ENCODE measurements at regions not wholly inside any gene's neighbourhood (a gene's known extent, or its start where the extent isn't known, plus 50 kb on each side); places are given as distances from the start of the nearest gene placed in this dataset.
A peak's percentile ranks its signal among the peaks of the same experiment; 100 is the strongest.

DNA sequence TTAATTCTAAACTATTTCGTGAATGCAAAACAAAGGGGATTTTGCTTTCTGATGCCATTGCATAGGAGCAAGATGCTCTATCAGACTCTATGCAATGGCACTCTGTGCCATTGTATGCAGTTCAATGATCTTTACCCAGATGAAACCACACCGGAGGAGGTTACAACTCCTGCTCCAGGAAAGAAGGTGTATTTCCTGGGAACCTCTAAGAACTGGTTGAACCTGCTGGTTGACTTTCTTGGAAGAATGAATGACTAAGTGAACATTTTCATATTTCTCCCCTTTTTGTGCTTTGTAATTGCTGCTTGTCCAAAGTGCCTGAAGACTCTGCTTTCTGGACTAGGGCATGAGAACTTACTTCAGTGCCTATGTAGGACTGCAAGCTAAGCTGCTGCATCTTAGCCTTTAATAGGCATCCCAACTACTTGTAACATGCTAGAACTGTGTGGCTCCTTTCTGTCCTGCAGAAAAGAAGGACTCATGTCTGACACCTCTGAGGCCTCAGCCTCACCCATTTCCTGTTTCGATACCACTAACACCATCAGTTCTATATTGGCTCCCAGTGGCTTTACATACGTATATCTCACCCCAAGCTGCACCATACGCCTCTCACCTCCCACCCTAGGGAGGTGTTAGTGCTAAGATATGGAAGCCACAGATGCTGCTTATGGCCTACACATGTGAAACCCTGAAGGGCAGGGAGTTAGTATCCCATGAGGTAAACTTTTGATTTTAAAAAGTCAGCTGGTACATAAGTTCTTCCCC is 193.5 kb upstream of the CNOT2 start:
- Mint-ChIP-seq H3K36me3 (ENCODE audit: low read depth) (peaks cover 2% of the 10 kb centered on the region), H3K4me1 (ENCODE audit: low read depth) (peaks cover 9% of the 10 kb centered on the region), H3K27ac (no peak overlapping the region), H3K4me3 (no peak overlapping the region), H3K9me3 (no peaks in the 10 kb centered on the region), H3K27me3 (ENCODE audit: low read depth) (no peaks in the 10 kb centered on the region)
- DNase-seq (ENCODE audit: low spot score): peak; percentile 21

DNA sequence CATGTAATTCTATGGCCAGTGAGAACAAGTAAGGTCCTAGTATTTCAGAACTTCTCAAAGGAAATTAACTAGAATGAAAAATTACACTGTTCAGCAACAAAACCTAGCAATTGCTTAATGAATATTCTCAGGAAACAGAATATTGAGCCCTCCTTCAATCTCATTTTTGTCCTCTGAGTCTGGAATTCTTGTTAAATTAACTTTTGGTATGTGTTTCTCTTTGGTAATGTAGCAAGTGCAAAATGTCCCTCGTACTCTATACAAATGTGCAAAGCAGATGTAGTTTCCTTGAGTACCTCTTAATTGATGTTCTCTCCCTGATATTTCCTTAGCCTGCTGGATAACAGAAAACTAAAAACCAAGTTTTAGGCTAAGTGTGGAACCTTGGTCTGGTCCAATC is 190.8 kb upstream of the CNOT2 start:
- no peak overlapping the region for H3K4me3 Mint-ChIP-seq
- no peaks in the 10 kb centered on the region for H3K9me3 Mint-ChIP-seq
- peaks cover 2% of the 10 kb centered on the region for H3K36me3 Mint-ChIP-seq (ENCODE audit: low read depth)
- peaks cover 9% of the 10 kb centered on the region for H3K4me1 Mint-ChIP-seq (ENCODE audit: low read depth)
- no peaks in the 10 kb centered on the region for H3K27me3 Mint-ChIP-seq (ENCODE audit: low read depth)
- no peak overlapping the region for H3K27ac Mint-ChIP-seq
- no peak for DNase-seq (ENCODE audit: low spot score)

DNA sequence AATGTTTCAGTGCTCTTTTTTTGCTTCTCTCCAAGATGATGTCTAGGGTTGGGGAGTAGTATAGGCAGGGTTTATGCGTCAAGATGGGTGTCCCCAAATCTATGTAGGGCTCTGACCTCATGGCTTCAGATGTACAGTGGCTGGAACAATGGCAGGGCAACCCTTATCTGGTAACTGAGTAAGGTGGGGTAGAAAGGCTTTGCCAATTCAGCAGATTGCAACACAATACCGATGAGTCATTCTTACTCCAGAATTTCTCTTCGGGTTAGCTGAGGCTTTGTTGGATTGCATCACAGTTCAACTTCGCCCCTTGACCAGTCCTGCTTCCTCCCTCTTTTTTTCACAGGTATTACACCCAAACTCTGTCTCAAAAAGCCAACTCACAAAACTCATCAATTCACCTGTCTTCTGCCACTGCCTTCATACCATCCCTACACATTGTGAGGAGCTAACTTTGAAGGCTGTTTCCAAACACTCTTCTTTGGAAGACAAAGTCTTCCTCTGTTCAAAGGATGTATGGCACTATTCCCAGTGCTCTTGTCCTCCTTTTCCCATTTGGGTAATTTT is 190.2 kb upstream of the CNOT2 start:
- H3K9me3 Mint-ChIP-seq: no peaks in the 10 kb centered on the region
- H3K4me1 Mint-ChIP-seq (ENCODE audit: low read depth): peaks cover 9% of the 10 kb centered on the region
- no peak overlapping the region for H3K4me3 Mint-ChIP-seq
- no peak for DNase-seq (ENCODE audit: low spot score)
- no peak overlapping the region for H3K27ac Mint-ChIP-seq
- no peaks in the 10 kb centered on the region for H3K27me3 Mint-ChIP-seq (ENCODE audit: low read depth)
- peaks cover 2% of the 10 kb centered on the region for H3K36me3 Mint-ChIP-seq (ENCODE audit: low read depth)

DNA sequence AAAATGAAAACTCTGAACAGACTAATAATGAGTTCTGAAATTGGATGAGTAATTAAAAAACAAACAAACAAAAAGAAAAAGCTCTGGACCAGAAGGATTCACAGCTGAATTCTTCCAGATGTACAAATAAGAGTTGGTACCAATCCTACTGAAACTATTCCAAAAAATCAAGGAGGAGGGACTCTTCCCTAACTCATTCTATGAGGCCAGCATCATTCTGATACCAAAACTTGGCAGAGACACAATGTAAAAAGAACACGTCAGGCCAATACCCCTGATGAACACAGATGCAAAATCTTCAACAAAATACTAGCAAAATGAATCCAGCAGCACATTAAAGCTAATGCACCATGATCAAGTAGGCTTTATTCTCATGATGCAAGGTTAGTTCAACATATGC is 183.9 kb upstream of the CNOT2 start:
- H3K4me1 Mint-ChIP-seq (ENCODE audit: low read depth): no peaks in the 10 kb centered on the region
- no peaks in the 10 kb centered on the region for H3K36me3 Mint-ChIP-seq (ENCODE audit: low read depth)
- no peaks in the 10 kb centered on the region for H3K27me3 Mint-ChIP-seq (ENCODE audit: low read depth)
- no peaks in the 10 kb centered on the region for H3K9me3 Mint-ChIP-seq
- no peak for DNase-seq (ENCODE audit: low spot score)
- no peak overlapping the region for H3K4me3 Mint-ChIP-seq
- H3K27ac Mint-ChIP-seq: no peak overlapping the region

DNA sequence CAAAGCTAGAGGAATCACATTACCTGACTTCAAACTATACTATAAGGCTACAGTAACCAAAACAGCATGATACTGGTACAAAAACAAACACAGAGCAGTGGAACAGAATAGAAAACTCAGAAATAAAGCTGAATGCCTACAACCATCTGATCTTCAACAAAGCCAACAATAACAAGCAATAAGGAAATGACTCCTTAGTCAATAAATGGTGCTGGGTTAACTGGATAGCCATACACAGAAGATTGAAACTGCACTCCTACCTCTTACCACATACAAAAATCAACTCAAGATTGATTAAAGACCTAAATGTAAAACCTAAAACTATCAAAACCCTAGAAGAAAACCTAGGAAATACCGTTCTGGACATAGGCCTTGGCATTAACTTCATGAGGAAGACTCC is 182.6 kb upstream of the CNOT2 start:
- Mint-ChIP-seq H3K4me1 (ENCODE audit: low read depth) (no peaks in the 10 kb centered on the region), H3K27ac (no peak overlapping the region), H3K4me3 (no peak overlapping the region), H3K9me3 (no peaks in the 10 kb centered on the region), H3K36me3 (ENCODE audit: low read depth) (no peaks in the 10 kb centered on the region), H3K27me3 (ENCODE audit: low read depth) (no peaks in the 10 kb centered on the region)
- DNase-seq (ENCODE audit: low spot score): no peak

DNA sequence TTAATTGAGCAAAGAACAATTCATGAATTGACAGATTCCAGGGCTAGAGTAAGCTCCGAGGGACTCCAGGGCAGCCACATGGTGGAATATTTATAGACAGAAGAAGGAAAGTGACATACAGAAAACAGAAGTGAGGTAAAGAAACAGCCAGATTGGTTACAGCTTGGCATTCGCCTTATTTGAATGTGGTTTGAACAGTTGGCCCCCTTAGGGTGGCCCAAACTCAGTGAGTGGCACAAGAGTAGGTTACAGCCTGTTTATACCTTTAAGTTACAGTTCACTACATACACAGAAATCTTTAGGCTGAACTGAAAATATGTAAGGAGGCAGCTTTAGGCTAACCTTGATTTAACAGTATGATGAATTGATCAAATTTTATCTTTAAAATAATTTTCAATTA is 174.5 kb upstream of the CNOT2 start:
- Mint-ChIP-seq H3K4me1 (ENCODE audit: low read depth) (no peaks in the 10 kb centered on the region), H3K9me3 (no peaks in the 10 kb centered on the region), H3K27me3 (ENCODE audit: low read depth) (no peaks in the 10 kb centered on the region), H3K27ac (no peak overlapping the region), H3K36me3 (ENCODE audit: low read depth) (no peaks in the 10 kb centered on the region), H3K4me3 (no peak overlapping the region)
- DNase-seq (ENCODE audit: low spot score): no peak

DNA sequence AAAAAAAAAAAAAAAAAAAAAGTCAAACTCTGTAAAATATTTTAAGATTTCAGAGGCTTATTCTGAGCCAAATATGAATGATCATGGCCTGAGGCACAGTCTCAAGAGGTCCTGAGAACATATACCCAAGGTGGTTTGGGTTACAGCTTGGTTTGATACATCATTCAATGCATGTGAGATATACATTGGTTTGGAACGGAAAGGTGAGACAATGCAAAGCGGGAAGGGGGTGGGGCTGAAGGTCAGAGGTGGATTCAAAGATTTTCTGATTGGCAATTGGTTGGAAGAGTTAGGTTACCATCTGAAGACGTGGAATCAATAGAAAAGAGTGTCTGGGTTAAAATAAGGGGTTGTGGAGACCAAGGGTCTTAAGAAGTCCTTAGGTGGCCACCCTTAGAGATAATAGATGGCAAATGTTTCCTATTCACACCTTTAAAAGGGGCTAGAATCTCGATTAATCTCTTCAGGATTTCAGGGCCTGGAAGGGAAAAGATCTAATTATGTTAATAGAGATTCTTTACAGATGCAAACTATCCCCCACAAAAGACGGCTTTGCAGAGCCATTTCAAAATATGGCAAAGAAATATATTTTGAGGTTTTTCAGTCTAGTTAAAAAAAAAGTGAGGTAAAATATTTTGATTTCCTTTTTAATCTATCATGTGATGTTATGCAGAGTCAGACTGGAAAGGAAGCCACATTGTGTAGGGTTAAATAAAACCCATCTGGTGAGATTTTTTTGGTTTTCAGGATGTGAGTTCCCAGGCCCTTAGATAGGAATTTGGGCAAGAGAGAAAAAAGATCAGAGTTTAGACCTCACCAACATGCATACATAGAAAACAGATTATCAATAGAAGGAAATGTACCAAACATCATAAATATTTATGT is 173.8 kb upstream of the CNOT2 start:
- H3K36me3 Mint-ChIP-seq (ENCODE audit: low read depth): no peaks in the 10 kb centered on the region
- no peaks in the 10 kb centered on the region for H3K9me3 Mint-ChIP-seq
- H3K4me1 Mint-ChIP-seq (ENCODE audit: low read depth): no peaks in the 10 kb centered on the region
- DNase-seq (ENCODE audit: low spot score): no peak
- H3K27ac Mint-ChIP-seq: no peak overlapping the region
- H3K27me3 Mint-ChIP-seq (ENCODE audit: low read depth): no peaks in the 10 kb centered on the region
- H3K4me3 Mint-ChIP-seq: no peak overlapping the region

DNA sequence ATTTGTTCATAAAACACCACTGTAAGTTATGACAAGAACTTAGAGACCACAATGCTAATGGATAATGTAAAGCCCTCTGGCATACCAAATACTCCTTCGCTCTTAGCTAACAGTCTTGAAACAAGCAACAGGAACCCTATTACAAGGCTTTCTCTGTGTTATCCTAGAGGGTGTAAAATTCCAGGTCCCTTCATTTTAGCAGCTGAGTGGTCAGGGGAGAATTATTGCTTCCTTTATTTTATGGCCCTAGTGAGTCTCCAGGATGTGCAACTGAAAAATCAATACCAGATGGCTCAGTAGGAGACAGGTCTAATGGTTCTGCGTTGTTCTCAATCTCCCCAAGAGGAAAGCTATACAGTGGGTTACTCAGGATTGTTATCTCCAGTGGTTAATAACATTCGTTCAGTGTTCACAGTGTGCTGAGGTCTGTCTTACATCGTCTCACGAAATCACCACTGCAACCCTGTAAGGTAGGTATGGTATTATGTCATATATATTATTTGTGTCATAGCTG is 172.7 kb upstream of the CNOT2 start:
- H3K27ac Mint-ChIP-seq: no peak overlapping the region
- no peak for DNase-seq (ENCODE audit: low spot score)

DNA sequence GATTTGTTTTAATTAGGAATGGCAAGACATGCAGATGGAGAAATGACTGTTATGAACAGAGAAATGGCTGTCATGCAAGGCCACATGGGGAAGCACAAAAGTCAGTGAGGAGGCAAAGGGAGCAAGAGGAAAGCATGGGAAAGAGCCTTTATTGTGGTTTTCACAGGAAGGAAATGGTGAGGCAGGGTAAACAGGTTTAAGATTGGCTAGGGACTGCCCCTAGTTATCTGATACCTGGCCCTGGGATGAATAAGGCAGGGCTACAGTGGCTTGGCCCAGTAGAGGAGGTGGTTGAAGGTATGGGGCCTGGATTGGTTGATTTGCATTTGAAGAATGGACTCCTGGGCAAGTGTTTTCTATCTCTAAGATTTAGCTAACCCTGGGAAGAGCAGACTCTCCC is 168.7 kb upstream of the CNOT2 start:
- no peaks in the 10 kb centered on the region for H3K36me3 Mint-ChIP-seq (ENCODE audit: low read depth)
- H3K4me3 Mint-ChIP-seq: no peak overlapping the region
- H3K4me1 Mint-ChIP-seq (ENCODE audit: low read depth): no peaks in the 10 kb centered on the region
- no peaks in the 10 kb centered on the region for H3K27me3 Mint-ChIP-seq (ENCODE audit: low read depth)
- H3K27ac Mint-ChIP-seq: no peak overlapping the region
- DNase-seq (ENCODE audit: low spot score): no peak
- H3K9me3 Mint-ChIP-seq: no peaks in the 10 kb centered on the region

More for the DNA sequence above, 172.7 kb upstream of the CNOT2 start:
- Mint-ChIP-seq H3K9me3 (no peaks in the 10 kb centered on the region), H3K4me1 (ENCODE audit: low read depth) (no peaks in the 10 kb centered on the region), H3K36me3 (ENCODE audit: low read depth) (no peaks in the 10 kb centered on the region), H3K4me3 (no peak overlapping the region), H3K27me3 (ENCODE audit: low read depth) (no peaks in the 10 kb centered on the region)

DNA sequence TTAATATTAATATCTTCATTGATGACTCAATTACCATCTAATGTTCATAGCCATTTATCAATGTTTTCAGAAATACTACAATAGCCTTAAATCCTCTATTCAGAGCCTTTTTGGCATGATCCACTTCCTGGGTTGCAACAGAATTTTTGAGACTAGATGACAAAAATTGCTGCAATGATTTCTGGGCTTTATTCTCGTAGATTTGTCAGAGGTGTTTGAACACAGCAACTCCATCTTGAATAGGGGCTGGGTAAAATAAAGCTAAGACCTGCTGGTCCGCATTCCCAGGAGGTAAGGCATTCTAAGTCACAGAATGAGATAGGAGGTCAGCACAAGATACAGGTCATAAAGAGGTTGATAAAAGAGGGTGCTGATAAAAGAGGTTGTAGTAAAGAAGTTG is 165.8 kb upstream of the CNOT2 start:
- Mint-ChIP-seq H3K27me3 (ENCODE audit: low read depth) (no peaks in the 10 kb centered on the region), H3K4me3 (no peak overlapping the region), H3K9me3 (peaks cover 2% of the 10 kb centered on the region), H3K4me1 (ENCODE audit: low read depth) (no peaks in the 10 kb centered on the region), H3K27ac (no peak overlapping the region), H3K36me3 (ENCODE audit: low read depth) (no peaks in the 10 kb centered on the region)
- DNase-seq (ENCODE audit: low spot score): no peak

DNA sequence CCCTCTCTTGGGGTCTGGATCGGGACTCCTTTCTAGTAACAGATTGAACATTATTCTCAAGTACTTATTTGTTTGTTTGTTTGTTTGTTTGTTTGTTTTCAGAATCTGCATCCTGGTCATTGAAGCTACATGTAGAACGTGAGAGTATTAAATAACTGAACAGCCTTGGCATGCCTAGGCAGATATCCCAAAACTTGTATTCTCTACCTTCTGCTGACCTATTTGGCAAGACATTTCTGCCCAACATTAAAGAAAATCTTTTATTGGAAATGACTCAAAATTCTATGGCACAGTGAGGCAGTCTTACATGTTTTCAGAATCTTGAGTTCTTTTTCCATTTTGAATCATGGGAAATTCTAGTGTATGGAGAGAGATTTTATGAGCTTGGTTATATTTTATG is 165.1 kb upstream of the CNOT2 start:
- Mint-ChIP-seq H3K36me3 (ENCODE audit: low read depth) (no peaks in the 10 kb centered on the region), H3K27ac (no peak overlapping the region), H3K4me1 (ENCODE audit: low read depth) (no peaks in the 10 kb centered on the region), H3K4me3 (no peak overlapping the region), H3K27me3 (ENCODE audit: low read depth) (no peaks in the 10 kb centered on the region), H3K9me3 (peaks cover 9% of the 10 kb centered on the region)
- DNase-seq (ENCODE audit: low spot score): no peak

DNA sequence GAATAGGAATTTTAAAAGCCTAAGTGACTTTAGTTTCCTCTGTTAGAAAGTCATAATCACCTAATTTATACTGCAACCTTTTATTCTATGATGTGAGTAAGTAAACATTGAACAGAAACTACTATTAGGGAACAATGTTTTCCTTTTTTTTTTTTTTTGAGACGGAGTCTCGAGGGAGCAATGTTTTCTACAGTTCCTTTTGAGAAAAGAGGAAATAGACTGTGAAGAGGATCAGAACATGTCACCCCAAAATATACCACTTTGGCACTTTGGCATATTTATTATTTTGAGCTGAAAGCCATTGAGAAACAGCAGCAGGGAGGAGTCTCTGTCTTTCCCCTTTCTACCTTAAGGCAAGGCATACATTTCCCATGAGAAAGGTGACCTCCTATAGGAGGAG is 162.7 kb upstream of the CNOT2 start:
- Mint-ChIP-seq H3K36me3 (ENCODE audit: low read depth) (no peaks in the 10 kb centered on the region), H3K4me1 (ENCODE audit: low read depth) (no peaks in the 10 kb centered on the region), H3K27ac (no peak overlapping the region), H3K9me3 (peaks cover 9% of the 10 kb centered on the region), H3K4me3 (no peak overlapping the region), H3K27me3 (ENCODE audit: low read depth) (no peaks in the 10 kb centered on the region)
- DNase-seq (ENCODE audit: low spot score): no peak

DNA sequence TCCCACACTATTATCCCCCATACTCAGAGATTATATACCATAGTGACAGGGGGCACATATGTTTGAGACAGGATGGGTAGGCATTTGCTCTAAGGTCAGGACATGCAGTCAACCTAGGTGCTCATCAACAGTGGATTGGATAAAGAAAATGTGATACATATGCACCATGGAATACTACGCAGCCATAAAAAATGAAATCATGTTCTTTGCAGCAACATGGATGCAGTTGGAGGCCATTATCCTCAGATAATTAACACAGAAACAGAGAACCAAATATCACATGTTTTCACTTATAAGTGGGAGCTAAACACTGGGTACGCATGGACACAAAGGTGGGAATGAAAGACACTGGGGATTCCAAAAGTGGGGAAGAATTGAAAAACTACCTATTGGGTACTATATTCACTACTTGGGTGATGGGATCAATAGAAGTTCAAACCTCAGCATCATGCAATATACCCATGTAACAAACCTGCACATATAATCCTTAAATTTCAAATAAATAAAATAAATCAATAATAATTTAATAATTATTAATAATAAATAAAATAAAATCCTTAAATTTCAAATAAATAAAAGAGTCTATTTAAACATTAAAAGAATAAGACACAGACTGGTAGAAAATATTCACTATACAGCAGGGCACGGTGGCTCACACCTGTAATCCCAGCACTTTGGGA is 160.1 kb upstream of the CNOT2 start:
- no peak for DNase-seq (ENCODE audit: low spot score)
- Mint-ChIP-seq H3K4me1 (ENCODE audit: low read depth) (no peaks in the 10 kb centered on the region), H3K9me3 (peaks cover 9% of the 10 kb centered on the region), H3K4me3 (no peak overlapping the region), H3K27me3 (ENCODE audit: low read depth) (no peaks in the 10 kb centered on the region), H3K27ac (no peak overlapping the region), H3K36me3 (ENCODE audit: low read depth) (no peaks in the 10 kb centered on the region)

DNA sequence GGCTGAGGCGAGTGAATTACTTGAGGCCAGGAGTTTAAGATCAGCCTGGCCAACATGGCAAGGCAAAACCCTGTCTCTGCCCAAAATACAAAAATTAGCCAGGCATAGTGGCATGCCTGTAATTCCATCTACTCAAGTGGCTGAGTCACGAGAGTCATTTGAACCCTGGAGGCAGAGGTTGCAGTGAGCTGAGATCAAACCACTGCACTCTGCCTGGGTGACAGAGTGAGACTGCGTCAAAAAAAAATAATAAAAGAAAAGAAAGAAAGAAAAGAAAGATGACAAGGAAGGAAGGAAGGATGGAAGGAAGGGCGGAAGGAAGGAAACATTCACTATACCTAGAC is 159.6 kb upstream of the CNOT2 start:
- no peaks in the 10 kb centered on the region for H3K4me1 Mint-ChIP-seq (ENCODE audit: low read depth)
- no peaks in the 10 kb centered on the region for H3K36me3 Mint-ChIP-seq (ENCODE audit: low read depth)
- H3K9me3 Mint-ChIP-seq: peaks cover 9% of the 10 kb centered on the region
- H3K4me3 Mint-ChIP-seq: no peak overlapping the region
- DNase-seq (ENCODE audit: low spot score): no peak
- H3K27ac Mint-ChIP-seq: no peak overlapping the region
- no peaks in the 10 kb centered on the region for H3K27me3 Mint-ChIP-seq (ENCODE audit: low read depth)

Measured in T-helper 2 cell treated with Interferon-gamma antibody and Interleukin-4, amounts not matched to agents 5 μg/mL and 100 μg/mL, for 36 hours (primary cell).